ENCODE measurements at regions not wholly inside any gene's neighbourhood (a gene's known extent, or its start where the extent isn't known, plus 50 kb on each side); places are given as distances from the start of the nearest gene placed in this dataset.

- TF ChIP-seq, protein P1, sequence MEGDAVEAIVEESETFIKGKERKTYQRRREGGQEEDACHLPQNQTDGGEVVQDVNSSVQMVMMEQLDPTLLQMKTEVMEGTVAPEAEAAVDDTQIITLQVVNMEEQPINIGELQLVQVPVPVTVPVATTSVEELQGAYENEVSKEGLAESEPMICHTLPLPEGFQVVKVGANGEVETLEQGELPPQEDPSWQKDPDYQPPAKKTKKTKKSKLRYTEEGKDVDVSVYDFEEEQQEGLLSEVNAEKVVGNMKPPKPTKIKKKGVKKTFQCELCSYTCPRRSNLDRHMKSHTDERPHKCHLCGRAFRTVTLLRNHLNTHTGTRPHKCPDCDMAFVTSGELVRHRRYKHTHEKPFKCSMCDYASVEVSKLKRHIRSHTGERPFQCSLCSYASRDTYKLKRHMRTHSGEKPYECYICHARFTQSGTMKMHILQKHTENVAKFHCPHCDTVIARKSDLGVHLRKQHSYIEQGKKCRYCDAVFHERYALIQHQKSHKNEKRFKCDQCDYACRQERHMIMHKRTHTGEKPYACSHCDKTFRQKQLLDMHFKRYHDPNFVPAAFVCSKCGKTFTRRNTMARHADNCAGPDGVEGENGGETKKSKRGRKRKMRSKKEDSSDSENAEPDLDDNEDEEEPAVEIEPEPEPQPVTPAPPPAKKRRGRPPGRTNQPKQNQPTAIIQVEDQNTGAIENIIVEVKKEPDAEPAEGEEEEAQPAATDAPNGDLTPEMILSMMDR (IDR thresholded peaks at IDR 0.05): no peak
- no peak for TF ChIP-seq ZFX (IDR thresholded peaks at IDR 0.05; ENCODE audit: borderline replicate concordance)
Measured at GRCh38 chr12:47366157-47366556, 286.4 kb upstream of the AMIGO2 start.
